ENCODE measurements at regions not wholly inside any gene's neighbourhood (a gene's known extent, or its start where the extent isn't known, plus 50 kb on each side); places are given as distances from the start of the nearest gene placed in this dataset.
A peak's percentile ranks its signal among the peaks of the same experiment; 100 is the strongest.

- no peak for DNase-seq
These were observed 239.2 kb upstream of the HS6ST1 start for GRCh38 chr2:128557831-128558241.

- no peak for DNase-seq
These were observed 239.8 kb upstream of the HS6ST1 start for GRCh38 chr2:128558441-128558840.

- DNase-seq: no peak
These were observed 240.3 kb upstream of the HS6ST1 start for GRCh38 chr2:128558895-128559532.

DNA sequence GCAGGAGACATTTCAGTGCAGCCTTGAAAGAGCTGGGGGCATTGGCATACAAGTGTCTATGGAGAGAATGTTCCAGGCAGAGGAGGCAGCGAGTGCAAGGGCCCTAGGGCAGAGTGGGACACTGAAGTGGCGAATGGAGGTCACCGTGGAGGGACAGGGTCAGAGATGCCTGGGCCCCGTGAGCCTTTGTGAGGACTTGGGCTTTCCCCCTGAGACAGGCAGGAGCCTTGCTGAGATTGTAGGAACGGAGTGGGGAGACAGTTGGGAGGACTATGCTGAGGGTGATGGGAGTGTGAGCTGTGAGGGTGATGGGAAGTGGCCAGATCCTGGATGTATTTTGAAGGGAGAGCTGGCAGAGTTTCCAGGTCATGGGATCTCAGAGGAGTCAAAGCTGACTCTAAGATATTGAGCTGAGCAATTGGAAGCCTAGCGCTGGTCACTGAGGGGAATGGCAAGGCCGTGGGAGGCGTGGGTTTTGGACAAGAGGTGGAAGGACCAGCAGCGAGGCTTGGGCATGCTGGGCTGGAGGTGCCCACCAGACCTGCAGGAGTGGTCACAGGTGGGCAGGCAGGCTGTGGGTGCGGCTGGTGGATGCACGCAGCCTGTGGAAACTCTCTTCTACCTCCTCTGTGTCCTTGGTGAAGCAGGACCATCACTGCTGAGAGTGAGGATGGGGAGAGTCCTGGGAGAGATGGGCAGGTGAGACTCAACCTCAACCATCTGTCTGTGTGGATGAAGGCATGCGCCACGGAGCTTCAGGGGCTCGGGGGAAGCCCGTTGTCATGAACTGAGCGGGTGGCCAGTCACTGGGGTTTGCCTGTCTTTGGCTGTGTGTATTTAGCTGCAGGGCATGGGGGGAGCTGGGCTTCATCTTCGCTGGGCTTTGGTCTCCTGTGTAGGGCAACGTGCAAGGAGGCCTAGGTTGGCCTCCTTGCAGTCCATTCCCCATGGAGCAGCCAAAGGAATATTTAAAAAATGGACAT, 241.2 kb upstream of the HS6ST1 start:
- DNase-seq: no peak

- no peak for DNase-seq
These were observed 242.1 kb upstream of the HS6ST1 start for GRCh38 chr2:128560718-128561117.

DNA sequence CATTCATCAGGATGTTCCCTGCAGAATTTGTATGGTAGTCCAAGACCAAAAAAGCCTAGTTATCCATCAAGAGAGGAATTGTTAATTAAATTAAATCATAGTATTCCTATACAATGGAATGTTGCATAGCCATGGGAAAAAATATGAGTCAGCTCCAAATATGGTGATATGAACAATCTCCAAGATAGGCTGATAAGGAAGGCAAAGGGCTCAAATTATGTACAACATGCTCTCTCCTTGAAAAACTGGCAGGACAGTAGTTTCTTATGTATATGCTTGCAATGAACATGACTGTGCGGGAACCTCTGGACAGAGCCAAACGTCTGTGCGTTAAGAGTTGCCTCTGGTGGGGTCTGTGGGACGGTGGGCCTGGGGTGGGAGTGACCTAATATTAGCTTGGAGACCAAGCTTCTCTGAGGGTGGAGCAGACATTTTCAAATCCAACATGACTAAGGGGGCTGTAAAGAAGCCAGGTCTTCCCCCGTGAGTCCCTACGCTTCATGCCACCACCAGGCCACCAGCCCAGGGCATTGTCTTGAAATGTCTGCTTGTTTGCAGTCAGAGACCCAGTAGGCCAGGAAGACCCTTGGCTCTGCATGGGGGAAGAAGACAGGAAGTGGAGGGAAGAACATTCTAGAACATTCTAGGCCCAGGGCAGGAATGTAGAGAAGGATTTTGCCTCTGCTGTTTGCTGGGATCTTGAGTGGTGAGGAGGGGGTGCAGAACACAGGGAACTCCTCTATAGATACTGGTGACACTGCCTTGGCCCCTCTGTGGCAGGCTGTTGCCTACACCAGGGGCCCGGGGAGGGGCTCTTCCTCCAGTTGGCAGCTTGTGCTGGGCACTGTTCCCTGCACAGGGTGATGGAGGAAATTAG, 244.0 kb upstream of the HS6ST1 start:
- no peak for DNase-seq

- peak; percentile 85 for DNase-seq
These were observed 244.7 kb upstream of the HS6ST1 start for GRCh38 chr2:128563348-128563687.

GRCh38 chr2:128564131-128564530, 245.5 kb upstream of the HS6ST1 start:
- DNase-seq: no peak

- DNase-seq: no peak
These were observed 245.9 kb upstream of the HS6ST1 start for GRCh38 chr2:128564551-128564950.

GRCh38 chr2:128565441-128565840, 246.8 kb upstream of the HS6ST1 start:
- no peak for DNase-seq

GRCh38 chr2:128566671-128567070, 248.0 kb upstream of the HS6ST1 start:
- no peak for DNase-seq

DNA sequence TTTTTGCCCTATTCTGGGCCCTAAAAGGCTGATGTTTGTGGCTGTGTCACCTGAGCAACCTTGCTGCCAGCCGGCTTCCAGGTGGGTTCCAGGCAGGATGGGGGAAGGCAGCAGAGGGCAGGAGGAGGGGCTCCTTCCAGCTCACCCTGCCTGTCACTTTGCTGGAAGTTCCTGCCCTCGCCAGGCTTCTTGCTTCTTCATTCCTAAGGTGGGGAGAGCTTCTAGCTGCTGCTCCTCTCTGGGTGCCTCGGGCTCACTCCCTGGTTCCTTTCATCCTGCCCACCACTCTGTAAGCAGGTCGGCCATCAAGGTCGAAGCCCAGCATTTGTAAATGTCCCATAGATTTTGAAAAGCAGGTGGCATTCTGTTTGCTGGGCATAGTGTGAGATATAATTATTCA, 249.4 kb upstream of the HS6ST1 start:
- no peak for DNase-seq

GRCh38 chr2:128573116-128573515, 254.4 kb upstream of the HS6ST1 start:
- no peak for DNase-seq

DNA sequence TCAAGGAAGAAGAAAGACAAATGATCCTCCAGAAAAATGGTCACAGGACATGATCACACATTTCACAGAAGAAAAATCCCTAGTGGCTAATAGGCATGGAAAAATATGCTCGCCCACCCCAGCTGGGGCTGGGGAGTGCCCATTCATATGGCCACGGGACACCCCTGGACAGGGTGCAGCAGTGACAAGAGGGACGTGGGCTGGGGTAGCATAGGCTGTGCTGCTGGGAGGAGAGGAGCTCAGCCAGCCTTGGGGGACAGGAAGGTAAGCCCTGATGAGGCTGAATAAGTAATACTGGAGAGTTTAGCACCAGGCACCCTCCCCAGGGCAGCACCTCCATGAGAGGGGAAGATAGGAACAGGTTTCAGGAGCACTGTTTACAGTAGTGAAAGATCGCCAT, 254.9 kb upstream of the HS6ST1 start:
- DNase-seq: no peak

GRCh38 chr2:128577141-128577930, 258.7 kb upstream of the HS6ST1 start:
- no peak for DNase-seq

GRCh38 chr2:128578406-128579390, 260.0 kb upstream of the HS6ST1 start:
- no peak for DNase-seq

DNA sequence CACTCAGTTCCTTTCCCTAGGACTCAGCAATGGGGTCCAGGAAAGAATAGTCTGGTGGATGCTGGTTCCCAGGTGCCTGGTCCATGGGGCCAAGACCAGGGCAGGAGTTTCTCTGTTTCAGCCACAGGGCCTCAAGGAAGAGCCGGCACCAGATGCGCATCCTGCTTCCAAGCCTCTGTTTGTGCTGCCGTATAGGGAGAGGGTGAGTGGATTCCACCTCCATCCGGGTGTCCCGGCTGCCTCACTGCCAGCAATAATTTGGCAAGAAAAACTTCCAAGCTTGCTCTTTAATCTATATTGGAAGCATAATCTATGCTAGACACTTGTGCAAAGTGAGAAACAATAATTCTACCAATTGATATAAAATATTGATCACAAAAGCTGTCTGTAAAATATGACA, 261.2 kb upstream of the HS6ST1 start:
- no peak for DNase-seq

DNA sequence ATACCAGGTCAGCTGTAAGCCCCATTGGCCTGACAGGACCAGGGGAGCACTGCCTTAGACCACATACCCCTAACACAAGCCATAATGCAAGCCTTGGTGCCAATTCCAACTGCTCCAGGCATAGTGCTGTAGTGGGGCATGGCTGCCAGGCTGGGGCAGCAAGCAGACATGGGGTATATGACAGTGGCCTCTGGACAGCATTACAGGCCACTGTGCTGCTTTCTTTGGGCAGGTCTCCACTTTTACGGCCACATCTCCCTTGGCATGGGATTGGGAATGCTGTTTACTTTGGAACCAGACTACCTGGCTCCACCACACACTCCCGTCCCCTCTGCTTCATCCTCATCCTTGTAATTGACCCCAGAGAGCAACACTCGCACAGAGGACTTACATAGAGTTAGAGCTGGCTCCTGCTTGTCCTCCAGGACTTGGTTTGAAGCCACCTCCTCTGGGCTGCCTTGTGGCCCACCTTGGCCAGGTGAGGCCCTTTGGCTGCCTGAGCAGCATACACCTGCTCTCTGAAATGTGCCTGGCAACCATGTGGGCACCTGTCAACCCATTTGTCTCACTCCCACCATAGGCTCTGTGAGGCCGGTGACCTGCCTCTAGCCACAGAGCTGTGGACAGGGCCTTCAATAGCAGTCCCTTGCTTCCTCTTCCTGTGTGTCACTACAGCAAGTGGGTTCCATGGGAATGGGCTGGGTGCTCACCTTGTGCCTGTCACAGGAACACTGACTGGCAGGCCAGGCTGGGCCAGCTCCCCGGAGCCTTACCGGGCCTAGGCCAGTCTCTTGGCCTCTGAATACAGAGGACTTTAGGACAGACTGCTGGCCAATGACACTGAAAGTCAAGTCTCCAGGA, 262.6 kb upstream of the HS6ST1 start:
- no peak for DNase-seq

DNA sequence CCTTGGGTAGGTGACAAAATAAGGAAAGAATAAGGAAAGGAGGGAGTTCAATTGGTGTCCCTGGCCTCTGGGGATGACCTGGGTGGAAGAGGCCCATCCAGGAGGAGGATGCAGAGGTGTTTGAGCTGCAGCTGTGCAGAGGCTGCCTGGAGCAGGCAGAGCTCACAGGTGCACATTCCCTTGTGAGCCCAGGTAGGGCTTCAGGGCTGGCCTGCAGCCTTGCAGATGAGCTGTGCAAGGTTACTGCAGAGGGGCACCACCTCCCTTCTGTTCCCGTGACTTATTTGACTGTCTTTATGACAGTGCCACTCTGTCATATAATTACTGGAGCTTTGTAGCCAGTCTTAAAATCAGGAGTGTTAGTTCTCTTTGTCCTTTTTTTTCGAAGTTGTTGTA, 263.2 kb upstream of the HS6ST1 start:
- DNase-seq: no peak

GRCh38 chr2:128584296-128584890, 265.7 kb upstream of the HS6ST1 start:
- DNase-seq: no peak
